GM18867 (cell line): ENCODE measurements at regions not wholly inside any gene's neighbourhood (a gene's known extent, or its start where the extent isn't known, plus 50 kb on each side); places are given as distances from the start of the nearest gene placed in this dataset.
"Not testable (repeated sequence)": the region's sequence is repeated elsewhere in the genome, so short reads cannot be mapped to it uniquely, and the experiment has no call there.

Experiments
- ATAC-seq: cut with Tn5 transposase; IDR thresholded peaks from one replicate; pipeline ENCODE4 v1.9.1; 2021; ENCODE audit warnings: mild to moderate bottlenecking, moderate library complexity; ENCODE audit not compliant: unreplicated experiment

GRCh38 chr7:48992816-48993215, 68.5 kb downstream of the CDC14C start:
- ATAC-seq: no peak

GRCh38 chr7:49001610-49002033, 77.3 kb downstream of the CDC14C start:
- ATAC-seq: peak; percentile 100

- no peak for ATAC-seq
These were observed 86.4 kb downstream of the CDC14C start for GRCh38 chr7:49010717-49011116.

GRCh38 chr7:49014870-49015269, 90.5 kb downstream of the CDC14C start:
- no peak for ATAC-seq

GRCh38 chr7:49020145-49020544, 95.8 kb downstream of the CDC14C start:
- no peak for ATAC-seq

GRCh38 chr7:49022448-49022847, 98.1 kb downstream of the CDC14C start:
- ATAC-seq: no peak

- ATAC-seq: no peak
These were observed 99.3 kb downstream of the CDC14C start for GRCh38 chr7:49023345-49024328.

GRCh38 chr7:49030221-49030620, 105.9 kb downstream of the CDC14C start:
- no peak for ATAC-seq

GRCh38 chr7:49033140-49033539, 108.8 kb downstream of the CDC14C start:
- not testable (repeated sequence) for ATAC-seq

- ATAC-seq: no peak
These were observed 113.2 kb downstream of the CDC14C start for GRCh38 chr7:49037346-49038210.

GRCh38 chr7:49038821-49039358, 114.5 kb downstream of the CDC14C start:
- no peak for ATAC-seq

GRCh38 chr7:49060743-49061142, 136.4 kb downstream of the CDC14C start:
- no peak for ATAC-seq

GRCh38 chr7:49074538-49074937, 150.2 kb downstream of the CDC14C start:
- ATAC-seq: no peak

- ATAC-seq: no peak
These were observed 156.6 kb downstream of the CDC14C start for GRCh38 chr7:49080896-49081475.

- ATAC-seq: no peak
These were observed 163.7 kb downstream of the CDC14C start for GRCh38 chr7:49088017-49088416.

GRCh38 chr7:49089717-49090116, 165.4 kb downstream of the CDC14C start:
- no peak for ATAC-seq

GRCh38 chr7:49091089-49091488, 166.7 kb downstream of the CDC14C start:
- ATAC-seq: no peak

GRCh38 chr7:49091519-49091918, 167.2 kb downstream of the CDC14C start:
- ATAC-seq: no peak

- ATAC-seq: no peak
These were observed 168.9 kb downstream of the CDC14C start for GRCh38 chr7:49093218-49093617.

- ATAC-seq: no peak
These were observed 170.5 kb downstream of the CDC14C start for GRCh38 chr7:49094866-49095265.
